Bronchial epithelial cell (primary cell): ENCODE measurements at regions not wholly inside any gene's neighbourhood (a gene's known extent, or its start where the extent isn't known, plus 50 kb on each side); places are given as distances from the start of the nearest gene placed in this dataset.

Source experiments
- DNase-seq: peaks from one replicate; pipeline ENCODE4 v3.0.0-alpha.2; 2010; ENCODE audit warnings: low read depth
- FAIRE-seq: peaks from 2 replicates; lab custom pipeline; 2011; peaks lifted over from hg19 to GRCh38; lab: Jason Lieb, UNC
- H3K27me3 ChIP-seq: 2 replicates; pipeline ENCODE4 v1.5.1; 2011; ENCODE audit warnings: low read length; ENCODE audit not compliant: control insufficient read depth, insufficient read depth
- H3K36me3 ChIP-seq: 2 replicates; pipeline ENCODE4 v1.5.1; 2011; ENCODE audit warnings: low read length; ENCODE audit not compliant: control insufficient read depth, insufficient read depth
- H3K4me3 ChIP-seq: 2 replicates; pipeline ENCODE4 v1.5.1; 2011; ENCODE audit warnings: mild to moderate bottlenecking, low read depth, low read length, control low read depth
- CTCF ChIP-seq: IDR thresholded peaks from 2 replicates; pipeline ENCODE4 v1.5.1; 2011; ENCODE audit warnings: mild to moderate bottlenecking, moderate library complexity, low read length, control low read depth, inconsistent platforms; ENCODE audit not compliant: insufficient read depth, severe bottlenecking

DNA sequence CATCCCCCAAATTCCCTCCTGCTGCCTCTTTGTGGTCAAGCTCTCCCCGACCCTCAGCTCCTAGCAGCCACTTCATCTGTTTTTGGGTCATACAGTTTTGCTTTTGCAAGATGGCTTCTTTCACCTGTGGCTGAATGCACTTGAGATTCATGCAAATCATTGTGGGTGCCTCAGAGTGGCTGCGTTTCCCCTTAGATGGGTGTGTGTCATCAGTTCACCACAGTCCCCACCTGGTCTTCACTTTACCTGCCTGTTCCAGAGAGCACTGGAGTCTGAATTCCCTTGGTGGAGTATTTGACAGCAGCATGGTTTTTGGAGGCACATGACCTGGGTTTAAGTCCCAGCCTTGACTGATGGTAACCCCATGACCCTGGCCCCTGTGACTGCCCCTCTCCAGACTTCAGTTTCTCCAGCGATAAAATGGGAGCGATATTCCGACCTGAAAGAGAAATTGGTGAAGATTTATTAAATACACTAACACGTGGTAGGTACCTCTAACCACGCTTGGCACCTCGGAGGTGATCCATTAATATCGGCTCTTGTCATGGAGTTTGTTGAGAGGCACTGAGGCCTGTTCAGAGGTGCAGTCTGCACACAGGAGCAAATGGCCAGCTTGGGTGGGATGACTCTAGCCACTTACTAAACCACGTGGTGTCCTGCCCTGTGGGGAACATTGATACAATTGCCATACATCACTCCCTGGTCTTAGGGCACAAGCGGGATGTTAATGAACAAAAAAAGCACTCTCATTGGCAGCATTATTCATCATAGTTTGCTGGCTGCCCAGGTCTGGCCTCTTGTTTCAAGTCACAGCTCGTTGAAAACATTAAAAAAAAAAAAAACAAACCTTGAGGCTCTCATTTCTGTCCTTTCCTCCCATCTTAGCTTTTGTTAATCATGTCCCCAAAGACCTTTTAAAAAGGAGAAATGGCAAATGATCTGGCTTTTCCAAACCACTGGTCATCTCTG is 167.2 kb upstream of the KCNG1 start:
- Histone ChIP-seq H3K27me3 (no peaks in the 10 kb centered on the region), H3K36me3 (no peaks in the 10 kb centered on the region), H3K4me3 (no peak overlapping the region)
- DNase-seq (peak; percentile 71), FAIRE-seq (no peak)
- no peak for TF ChIP-seq CTCF

DNA sequence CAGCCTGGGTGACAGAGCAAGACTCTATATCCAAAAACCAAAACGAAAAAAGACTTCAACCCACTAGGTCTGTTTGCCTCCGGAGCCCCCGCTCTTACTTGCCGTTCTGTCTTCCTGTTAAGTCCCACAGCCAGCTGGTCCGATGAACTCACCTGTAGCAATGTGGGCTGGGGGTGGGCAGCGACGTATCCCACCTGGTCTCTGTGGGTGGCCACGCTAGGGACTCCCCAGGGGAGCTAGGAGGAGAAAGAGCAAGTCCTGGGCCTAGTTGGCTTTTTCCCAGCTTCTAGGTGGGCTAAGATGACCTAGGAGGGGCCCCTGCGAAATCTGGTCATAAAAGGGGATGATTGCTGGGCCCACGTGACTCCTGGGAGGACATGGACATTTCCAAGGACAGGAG is 166.0 kb upstream of the KCNG1 start:
- H3K27me3 ChIP-seq = no peaks in the 10 kb centered on the region
- FAIRE-seq (no peak), DNase-seq (no peak)
- TF ChIP-seq CTCF = no peak
- H3K36me3 ChIP-seq = no peaks in the 10 kb centered on the region
- H3K4me3 ChIP-seq = no peak overlapping the region

DNA sequence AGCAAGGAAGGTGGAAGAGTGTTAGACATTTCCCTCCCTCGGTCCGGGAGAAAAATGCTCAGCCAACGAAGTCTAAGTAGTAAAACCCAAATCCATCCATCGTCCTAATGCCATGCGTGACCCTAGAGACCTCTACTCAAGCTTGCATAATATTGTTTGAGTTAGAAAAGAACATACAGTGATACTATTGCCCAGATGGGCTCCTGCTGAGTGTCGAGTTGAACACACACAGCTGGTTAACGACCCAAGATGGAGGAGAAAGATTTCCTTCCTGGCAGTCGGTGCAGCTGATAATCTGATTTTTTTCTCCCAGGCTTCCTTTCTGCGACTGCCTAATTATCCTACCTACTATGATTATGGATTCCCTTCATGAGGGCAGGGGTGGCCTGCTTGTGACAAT is 164.4 kb upstream of the KCNG1 start:
- Histone ChIP-seq H3K36me3 (no peaks in the 10 kb centered on the region), H3K27me3 (no peaks in the 10 kb centered on the region), H3K4me3 (no peak overlapping the region)
- FAIRE-seq (no peak), DNase-seq (no peak)
- no peak for TF ChIP-seq CTCF

GRCh38 chr20:51185861-51186260 is 163.0 kb upstream of the KCNG1 start:
- H3K27me3 ChIP-seq = no peaks in the 10 kb centered on the region
- no peak for TF ChIP-seq CTCF
- H3K36me3 ChIP-seq = no peaks in the 10 kb centered on the region
- no peak overlapping the region for H3K4me3 ChIP-seq
- FAIRE-seq (no peak), DNase-seq (no peak)

GRCh38 chr20:51185277-51185676 is 162.4 kb upstream of the KCNG1 start:
- no peaks in the 10 kb centered on the region for H3K27me3 ChIP-seq
- H3K4me3 ChIP-seq = no peak overlapping the region
- no peak for FAIRE-seq
- no peak for TF ChIP-seq CTCF
- H3K36me3 ChIP-seq = no peaks in the 10 kb centered on the region
- no peak for DNase-seq
